ENCODE measurements at regions not wholly inside any gene's neighbourhood (a gene's known extent, or its start where the extent isn't known, plus 50 kb on each side); places are given as distances from the start of the nearest gene placed in this dataset.

DNA sequence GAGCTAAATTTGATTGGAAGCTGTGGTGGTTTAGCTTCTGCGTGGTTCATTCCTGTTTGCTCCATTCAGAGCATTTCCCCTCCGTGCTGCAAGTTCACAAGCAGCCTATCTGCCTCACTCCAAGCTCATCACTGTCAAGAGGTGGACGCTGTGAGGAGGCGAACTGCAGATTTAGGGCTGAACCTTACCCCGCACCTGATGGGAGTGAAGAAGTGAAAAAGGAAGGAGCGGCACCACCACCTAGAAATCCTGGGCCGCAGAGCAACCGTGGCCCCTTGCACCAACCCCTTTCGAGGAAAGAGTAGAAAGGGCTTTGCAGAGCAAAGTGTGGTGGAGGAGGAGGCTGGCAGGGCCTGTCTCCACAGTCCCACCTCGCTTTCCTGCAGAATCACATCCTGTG lies 117.4 kb downstream of the IER5 start:
- TF ChIP-seq, protein P1, sequence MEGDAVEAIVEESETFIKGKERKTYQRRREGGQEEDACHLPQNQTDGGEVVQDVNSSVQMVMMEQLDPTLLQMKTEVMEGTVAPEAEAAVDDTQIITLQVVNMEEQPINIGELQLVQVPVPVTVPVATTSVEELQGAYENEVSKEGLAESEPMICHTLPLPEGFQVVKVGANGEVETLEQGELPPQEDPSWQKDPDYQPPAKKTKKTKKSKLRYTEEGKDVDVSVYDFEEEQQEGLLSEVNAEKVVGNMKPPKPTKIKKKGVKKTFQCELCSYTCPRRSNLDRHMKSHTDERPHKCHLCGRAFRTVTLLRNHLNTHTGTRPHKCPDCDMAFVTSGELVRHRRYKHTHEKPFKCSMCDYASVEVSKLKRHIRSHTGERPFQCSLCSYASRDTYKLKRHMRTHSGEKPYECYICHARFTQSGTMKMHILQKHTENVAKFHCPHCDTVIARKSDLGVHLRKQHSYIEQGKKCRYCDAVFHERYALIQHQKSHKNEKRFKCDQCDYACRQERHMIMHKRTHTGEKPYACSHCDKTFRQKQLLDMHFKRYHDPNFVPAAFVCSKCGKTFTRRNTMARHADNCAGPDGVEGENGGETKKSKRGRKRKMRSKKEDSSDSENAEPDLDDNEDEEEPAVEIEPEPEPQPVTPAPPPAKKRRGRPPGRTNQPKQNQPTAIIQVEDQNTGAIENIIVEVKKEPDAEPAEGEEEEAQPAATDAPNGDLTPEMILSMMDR (optimal IDR thresholded peaks at IDR 0.05 in 1 of 3, IDR thresholded peaks at IDR 0.05 in 1 of 3, conservative IDR thresholded peaks at IDR 0.05 in 1 of 3; ENCODE audit: extremely low read depth in 1 of 3, insufficient read depth in 2 of 3, low read length in 3 of 3): no peak
- TF ChIP-seq EZH2 (IDR thresholded peaks at IDR 0.05; ENCODE audit: low read length): no peak
